Upper lobe of left lung (tissue), 6 donors: ENCODE measurements at regions not wholly inside any gene's neighbourhood (a gene's known extent, or its start where the extent isn't known, plus 50 kb on each side); places are given as distances from the start of the nearest gene placed in this dataset.

ENCODE experiments used
- ATAC-seq, 2 donors: fragments of 200-7000 bp; cut with Tn5 transposase; one replicate each; pipeline ENCODE4 v1.9.1; 2022; ENCODE audit warnings: mild to moderate bottlenecking in 2 of 2, moderate library complexity in 2 of 2; ENCODE audit not compliant: low FRiP score in 2 of 2
- DNase-seq, 2 donors: peaks; one replicate each; pipeline ENCODE4 v3.0.0-alpha.2; 2019 to 2020
- H3K27ac ChIP-seq, 4 donors: fragments of 200-600 bp; sonication (generic); one replicate each; pipeline ENCODE4 v1.5.1; 2016 to 2019
- H3K27me3 ChIP-seq, 4 donors: fragments of 200-600 bp; sonication (generic); one replicate each; pipeline ENCODE4 v1.5.1; 2017 to 2019
- H3K36me3 ChIP-seq, 4 donors: fragments of 200-600 bp; sonication (generic); one replicate each; pipeline ENCODE4 v1.5.1; 2016 to 2019
- H3K4me1 ChIP-seq, 4 donors: fragments of 200-600 bp; sonication (generic); one replicate each; pipeline ENCODE4 v1.5.1; 2018 to 2019
- H3K4me3 ChIP-seq, 4 donors: fragments of 200-600 bp; sonication (generic); one replicate each; pipeline ENCODE4 v1.5.1; 2017 to 2019; ENCODE audit warnings: mild to moderate bottlenecking in 2 of 4, moderate library complexity in 1 of 4
- H3K9me3 ChIP-seq, 4 donors: fragments of 200-600 bp; sonication (generic); one replicate each; pipeline ENCODE4 v1.5.1; 2018 to 2019
- EP300 ChIP-seq, 4 donors: sonication (generic); formaldehyde crosslinking; IDR thresholded peaks; one replicate each; pipeline ENCODE4 v1.5.1; 2017; ENCODE audit warnings: antibody characterized with exemption in 4 of 4, control low read depth in 2 of 4
- POLR2A ChIP-seq, 4 donors: fragments of 450-650 bp; IDR thresholded peaks; one replicate each; pipeline ENCODE4 v1.5.1; 2016 to 2017; ENCODE audit warnings: antibody characterized with exemption in 4 of 4, mild to moderate bottlenecking in 2 of 4
- POLR2AphosphoS5 ChIP-seq, 2 donors: sonication (generic); formaldehyde crosslinking; IDR thresholded peaks; one replicate each; pipeline ENCODE4 v1.5.1; 2017; ENCODE audit warnings: antibody characterized with exemption in 2 of 2
- WGBS, 2 donors: methylation state at CpG; one replicate each; pipeline ENCODE4 v1.1.5; 2017 to 2018; 5-methylcytosine and 5-hydroxymethylcytosine counted together
- TF ChIP-seq, protein P1 (sequence below), 6 experiments: fragments of 450-650 bp in 4 of 6; fragments of 200-600 bp in 2 of 6; sonication (generic) in 2 of 6; IDR thresholded peaks; one replicate each; pipeline ENCODE4 v1.5.1; 2016 to 2019; ENCODE audit warnings: antibody characterized with exemption in 6 of 6
- donor health status: DM: no; HTN: no; CAD: no; lungs with moderate emphysema.
- donor health status: DM: no; HTN: yes; CAD: no; lungs with severe emphysema.

DNA sequence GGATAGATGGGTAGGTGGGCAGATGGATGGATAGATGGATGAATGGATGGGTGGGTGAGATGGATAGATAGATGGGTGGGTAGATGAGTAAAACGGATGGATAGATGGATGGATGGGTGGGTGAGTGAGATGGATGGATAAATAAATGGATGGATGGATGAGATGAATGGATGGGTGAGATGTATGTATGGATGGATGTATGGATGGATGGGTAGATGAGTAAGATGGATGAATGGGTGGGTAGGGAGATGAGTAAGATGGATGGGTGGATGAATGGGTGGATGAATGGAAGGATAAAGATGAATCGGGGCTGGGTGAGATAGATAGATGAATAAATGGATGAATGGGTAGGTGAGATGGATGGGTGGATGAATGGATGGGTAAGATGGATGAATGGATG, 210.1 kb downstream of the TFAP2C start:
- ATAC-seq: no peak
- Histone ChIP-seq H3K4me1 (no peaks in the 10 kb centered on the region), H3K9me3 (no peaks in the 10 kb centered on the region), H3K27me3 (no peaks in the 10 kb centered on the region), H3K36me3 (no peaks in the 10 kb centered on the region), H3K27ac (no peak overlapping the region), H3K4me3 (no peak overlapping the region)
- no peak for DNase-seq
- no peak for TF ChIP-seq POLR2AphosphoS5 (IDR thresholded peaks at IDR 0.05)
- TF ChIP-seq, protein P1, sequence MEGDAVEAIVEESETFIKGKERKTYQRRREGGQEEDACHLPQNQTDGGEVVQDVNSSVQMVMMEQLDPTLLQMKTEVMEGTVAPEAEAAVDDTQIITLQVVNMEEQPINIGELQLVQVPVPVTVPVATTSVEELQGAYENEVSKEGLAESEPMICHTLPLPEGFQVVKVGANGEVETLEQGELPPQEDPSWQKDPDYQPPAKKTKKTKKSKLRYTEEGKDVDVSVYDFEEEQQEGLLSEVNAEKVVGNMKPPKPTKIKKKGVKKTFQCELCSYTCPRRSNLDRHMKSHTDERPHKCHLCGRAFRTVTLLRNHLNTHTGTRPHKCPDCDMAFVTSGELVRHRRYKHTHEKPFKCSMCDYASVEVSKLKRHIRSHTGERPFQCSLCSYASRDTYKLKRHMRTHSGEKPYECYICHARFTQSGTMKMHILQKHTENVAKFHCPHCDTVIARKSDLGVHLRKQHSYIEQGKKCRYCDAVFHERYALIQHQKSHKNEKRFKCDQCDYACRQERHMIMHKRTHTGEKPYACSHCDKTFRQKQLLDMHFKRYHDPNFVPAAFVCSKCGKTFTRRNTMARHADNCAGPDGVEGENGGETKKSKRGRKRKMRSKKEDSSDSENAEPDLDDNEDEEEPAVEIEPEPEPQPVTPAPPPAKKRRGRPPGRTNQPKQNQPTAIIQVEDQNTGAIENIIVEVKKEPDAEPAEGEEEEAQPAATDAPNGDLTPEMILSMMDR (IDR thresholded peaks at IDR 0.05): no peak
- no peak for TF ChIP-seq EP300 (IDR thresholded peaks at IDR 0.05)
- no peak for TF ChIP-seq POLR2A (IDR thresholded peaks at IDR 0.05)
- 80 to 93% methylated on average over 1 to 2 of the region's 2 CpGs for WGBS, 2 donors

DNA sequence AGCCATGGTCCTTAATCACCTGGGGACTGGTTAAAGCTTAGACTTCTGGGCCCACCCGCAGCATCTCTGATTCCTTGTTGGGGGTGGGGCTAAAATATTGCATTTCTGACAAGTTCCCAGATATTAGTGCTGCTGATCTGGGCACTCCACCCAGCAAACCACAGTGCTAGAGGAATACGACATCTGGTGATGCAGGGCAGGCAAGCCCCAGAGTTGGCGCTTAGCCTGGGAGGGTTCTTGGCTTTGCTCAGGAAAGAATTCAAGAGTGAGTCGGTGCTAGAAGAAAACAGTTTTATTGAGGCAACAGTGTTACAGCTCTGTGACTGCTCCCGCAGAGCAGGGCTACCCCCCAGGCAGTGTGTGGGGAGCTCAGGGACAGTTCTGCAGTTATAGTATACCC, 210.7 kb downstream of the TFAP2C start:
- Histone ChIP-seq H3K4me3 (no peak overlapping the region), H3K9me3 (no peaks in the 10 kb centered on the region), H3K36me3 (no peaks in the 10 kb centered on the region), H3K27ac (no peak overlapping the region), H3K27me3 (no peaks in the 10 kb centered on the region), H3K4me1 (no peaks in the 10 kb centered on the region)
- TF ChIP-seq, protein P1 (IDR thresholded peaks at IDR 0.05): no peak
- TF ChIP-seq POLR2AphosphoS5 (IDR thresholded peaks at IDR 0.05) (no peak), EP300 (IDR thresholded peaks at IDR 0.05) (no peak), POLR2A (IDR thresholded peaks at IDR 0.05) (no peak)
- ATAC-seq: no peak
- WGBS, 2 donors: 85 to 87% methylated on average over 5 of the region's 5 CpGs
- no peak for DNase-seq

DNA sequence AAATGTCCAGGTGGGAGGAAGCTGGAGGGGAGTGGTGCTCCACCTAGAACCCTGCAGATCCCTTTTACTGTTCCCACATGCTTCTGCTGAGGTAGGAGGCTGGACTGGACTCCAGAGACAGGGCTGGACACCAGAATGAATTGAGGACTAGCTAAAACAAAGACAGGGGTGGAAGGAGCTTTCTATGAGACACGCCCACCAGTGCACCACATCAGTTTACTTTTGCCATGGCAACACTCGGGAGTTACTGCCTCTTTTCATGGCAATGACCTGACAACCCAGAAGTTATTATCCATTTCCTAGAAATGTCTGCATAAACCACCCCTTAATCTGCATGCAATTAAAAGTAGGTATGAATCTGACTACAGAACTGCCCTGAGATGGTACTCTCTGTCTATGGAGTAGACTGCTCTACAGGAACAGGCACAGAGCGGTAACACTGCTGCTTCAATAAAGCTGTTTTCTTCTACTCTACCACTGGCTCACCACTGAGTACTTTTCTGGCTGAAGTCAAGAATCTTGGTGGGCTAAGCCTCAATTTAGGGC, 211.7 kb downstream of the TFAP2C start:
- H3K27ac ChIP-seq: no peak overlapping the region
- TF ChIP-seq EP300 (IDR thresholded peaks at IDR 0.05): no peak
- TF ChIP-seq, protein P1 (IDR thresholded peaks at IDR 0.05): no peak
- no peak for TF ChIP-seq POLR2A (IDR thresholded peaks at IDR 0.05)
- no peak for TF ChIP-seq POLR2AphosphoS5 (IDR thresholded peaks at IDR 0.05)
- H3K4me1 ChIP-seq: no peaks in the 10 kb centered on the region
- H3K27me3 ChIP-seq: no peaks in the 10 kb centered on the region
- H3K9me3 ChIP-seq: no peaks in the 10 kb centered on the region
- 62 to 100% methylated on average over 1 to 3 of the region's 3 CpGs for WGBS, 2 donors
- H3K36me3 ChIP-seq: no peaks in the 10 kb centered on the region
- no peak for ATAC-seq
- no peak overlapping the region for H3K4me3 ChIP-seq
- DNase-seq: no peak

DNA sequence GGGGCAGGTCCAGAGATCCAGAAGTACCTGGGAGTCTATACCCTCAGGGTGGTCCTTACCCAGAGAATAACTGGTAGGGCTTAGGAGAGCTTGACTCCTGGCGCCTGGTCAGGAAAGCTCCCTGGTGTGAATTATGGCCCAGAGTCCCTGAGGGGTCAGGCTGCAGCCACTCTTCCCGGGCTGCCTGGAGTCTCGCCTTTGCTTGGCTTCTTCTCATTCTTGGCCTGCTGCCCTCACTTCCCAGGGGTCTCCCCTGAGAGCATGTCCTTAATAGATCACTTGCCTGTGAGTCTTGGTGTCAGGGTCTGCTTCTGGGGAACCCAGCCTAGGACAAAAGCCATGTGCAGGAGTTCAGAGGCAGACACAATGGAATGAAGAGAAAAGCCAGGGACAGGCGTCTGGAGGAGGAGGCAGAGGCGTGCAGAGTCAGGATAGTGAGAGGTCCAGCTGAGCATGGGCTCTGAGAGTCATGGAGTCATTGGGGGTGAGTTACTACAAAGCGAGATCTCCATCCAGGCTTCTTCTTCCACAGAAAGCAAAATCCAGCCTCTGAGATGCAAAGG, 212.3 kb downstream of the TFAP2C start:
- no peak overlapping the region for H3K4me3 ChIP-seq
- DNase-seq (no peak), ATAC-seq (no peak)
- H3K27me3 ChIP-seq: no peaks in the 10 kb centered on the region
- H3K27ac ChIP-seq: no peak overlapping the region
- WGBS, 2 donors: 50 to 59% methylated on average over 3 to 6 of the region's 6 CpGs
- no peaks in the 10 kb centered on the region for H3K9me3 ChIP-seq
- H3K4me1 ChIP-seq: no peaks in the 10 kb centered on the region
- no peaks in the 10 kb centered on the region for H3K36me3 ChIP-seq
- TF ChIP-seq EP300 (IDR thresholded peaks at IDR 0.05) (no peak), POLR2A (IDR thresholded peaks at IDR 0.05) (no peak), POLR2AphosphoS5 (IDR thresholded peaks at IDR 0.05) (no peak)
- TF ChIP-seq, protein P1 (IDR thresholded peaks at IDR 0.05): no peak

DNA sequence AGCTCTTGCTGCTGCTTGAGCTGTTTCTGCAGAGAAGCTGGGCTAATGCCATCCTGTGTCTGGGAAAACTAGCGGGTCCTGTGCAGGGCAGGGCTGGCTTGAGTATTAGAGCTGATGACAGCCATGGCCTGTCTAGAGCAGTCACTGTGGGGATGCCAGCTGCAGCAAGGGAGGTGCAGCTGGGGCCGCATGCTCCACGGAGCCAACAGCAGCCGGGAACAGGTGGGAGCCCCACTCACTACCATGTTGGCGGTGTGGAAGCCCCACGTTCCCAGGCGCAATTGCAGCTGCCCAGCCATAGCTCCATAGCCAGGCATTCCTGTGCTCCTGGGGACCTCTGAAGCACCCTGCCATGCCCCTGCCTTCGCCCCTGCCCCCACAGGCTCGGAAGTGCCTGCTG, 212.9 kb downstream of the TFAP2C start:
- TF ChIP-seq, protein P1 (IDR thresholded peaks at IDR 0.05): no peak
- no peak for TF ChIP-seq EP300 (IDR thresholded peaks at IDR 0.05)
- TF ChIP-seq POLR2A (IDR thresholded peaks at IDR 0.05): no peak
- WGBS, 2 donors: 80 to 82% methylated on average over 1 to 8 of the region's 9 CpGs
- no peak overlapping the region for H3K4me3 ChIP-seq
- H3K27ac ChIP-seq: no peak overlapping the region
- peak in 1 of 2 donors; percentile 59 for DNase-seq
- no peaks in the 10 kb centered on the region for H3K9me3 ChIP-seq
- H3K4me1 ChIP-seq: no peaks in the 10 kb centered on the region
- no peaks in the 10 kb centered on the region for H3K36me3 ChIP-seq
- no peaks in the 10 kb centered on the region for H3K27me3 ChIP-seq
- no peak for ATAC-seq
